HFF-Myc (cell line): ENCODE measurements at regions not wholly inside any gene's neighbourhood (a gene's known extent, or its start where the extent isn't known, plus 50 kb on each side); places are given as distances from the start of the nearest gene placed in this dataset.
"Not testable (repeated sequence)": the region's sequence is repeated elsewhere in the genome, so short reads cannot be mapped to it uniquely, and the experiment has no call there.

ENCODE experiments used
- DNase-seq: peaks from one replicate; pipeline ENCODE4 v3.0.0-alpha.2; 2011; ENCODE audit warnings: low read depth; ENCODE audit errors: extremely low read depth
- H3K4me3 ChIP-seq: replicated peaks from 2 replicates; pipeline ENCODE4 v1.5.1; 2011; ENCODE audit warnings: low read depth, mild to moderate bottlenecking, control low read depth, low read length
- CTCF ChIP-seq: IDR thresholded peaks from 2 replicates; pipeline ENCODE4 v1.5.1; 2012; ENCODE audit warnings: mild to moderate bottlenecking, low read depth, low read length, control low read depth; ENCODE audit errors: missing control alignments

DNA sequence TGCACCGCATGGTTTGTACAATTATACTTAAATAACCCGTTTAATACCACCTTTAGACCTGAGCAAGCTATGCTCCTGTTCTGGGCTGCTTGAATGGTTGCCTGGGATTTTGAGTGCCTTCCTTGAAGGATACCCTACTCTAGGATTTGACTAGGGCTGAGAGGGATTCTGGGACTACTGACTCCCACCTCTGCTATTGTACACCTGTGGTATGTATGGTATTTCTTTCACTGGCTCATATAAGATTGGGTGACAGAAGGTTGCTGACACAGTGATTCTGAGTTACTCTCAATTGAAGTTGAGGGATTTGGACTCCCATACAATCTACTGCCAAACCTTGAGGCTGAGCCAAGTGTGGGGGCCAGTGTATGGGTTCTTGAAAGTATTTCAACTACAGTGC is 494.4 kb upstream of the SEMA3D start:
- TF ChIP-seq CTCF, result no peak
- DNase-seq, result no peak
- no peak overlapping the region for H3K4me3 ChIP-seq

GRCh38 chr7:85675093-85675492 is 488.2 kb upstream of the SEMA3D start:
- H3K4me3 ChIP-seq, DNase-seq: not testable (repeated sequence)

DNA sequence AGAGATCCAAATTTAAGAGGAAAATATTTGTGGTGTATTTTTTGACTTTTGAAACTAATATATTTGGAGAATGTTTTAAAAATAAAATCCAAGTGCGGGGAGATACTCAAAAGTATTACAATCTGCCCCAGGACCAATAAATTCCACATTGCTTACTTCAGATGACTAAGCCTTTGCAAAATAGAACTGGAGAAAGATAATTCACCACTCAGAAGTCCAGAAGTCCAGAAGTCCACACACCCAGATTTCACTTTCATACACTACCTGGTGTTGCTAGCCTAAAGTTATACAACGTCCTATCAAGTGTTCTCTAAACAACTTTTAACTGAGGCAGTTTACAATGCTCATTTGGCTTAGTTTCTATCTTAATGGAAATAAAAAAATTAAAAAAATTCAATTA is 487.0 kb upstream of the SEMA3D start:
- no peak for TF ChIP-seq CTCF
- no peak overlapping the region for H3K4me3 ChIP-seq
- DNase-seq, result no peak

GRCh38 chr7:85669225-85669624 is 482.4 kb upstream of the SEMA3D start:
- no peak overlapping the region for H3K4me3 ChIP-seq
- no peak for DNase-seq
- TF ChIP-seq CTCF, result no peak

DNA sequence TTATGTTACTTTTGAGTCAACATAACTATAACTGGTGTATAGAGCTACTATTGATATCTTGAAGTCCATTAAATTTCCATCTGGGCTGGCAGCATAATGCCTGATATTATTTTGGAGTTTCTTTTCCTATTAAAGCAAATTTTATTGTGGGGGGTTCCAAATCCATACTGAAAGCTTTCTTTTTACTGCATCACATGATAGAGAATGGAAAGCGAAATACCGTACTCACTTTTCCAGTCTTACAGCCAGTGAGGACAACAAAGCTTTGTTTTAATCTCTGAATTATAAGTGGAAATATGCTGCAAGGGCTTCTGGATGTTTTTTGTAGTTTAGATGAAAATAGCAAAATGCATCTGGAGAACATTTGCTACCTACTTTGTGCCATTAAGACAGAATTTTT is 477.5 kb upstream of the SEMA3D start:
- no peak overlapping the region for H3K4me3 ChIP-seq
- no peak for DNase-seq
- no peak for TF ChIP-seq CTCF

- no peak for DNase-seq
- no peak for TF ChIP-seq CTCF
- H3K4me3 ChIP-seq, result no peak overlapping the region
Observed at GRCh38 chr7:85659364-85659763, 472.5 kb upstream of the SEMA3D start.

DNA sequence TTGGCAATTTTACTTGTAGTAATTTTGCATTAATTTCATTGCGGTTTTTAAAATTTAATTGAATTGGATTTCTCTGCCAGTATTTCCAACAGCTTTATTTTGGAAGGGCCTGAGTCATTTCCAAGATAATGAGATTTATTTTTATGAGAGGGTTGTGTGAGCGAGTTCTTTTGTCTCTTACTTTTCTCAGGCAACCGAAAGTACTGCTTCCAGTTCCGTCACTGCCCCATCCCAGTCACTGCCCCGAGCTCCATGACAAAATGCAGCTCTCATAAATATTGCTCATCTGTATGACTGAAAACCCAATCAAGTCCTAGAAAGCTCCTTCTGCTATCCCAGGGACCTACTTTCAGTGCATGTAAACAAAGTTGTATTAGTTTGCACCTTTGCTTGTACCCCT is 468.4 kb upstream of the SEMA3D start:
- no peak for DNase-seq
- no peak for TF ChIP-seq CTCF
- no peak overlapping the region for H3K4me3 ChIP-seq
